ENCODE measurements at regions not wholly inside any gene's neighbourhood (a gene's known extent, or its start where the extent isn't known, plus 50 kb on each side); places are given as distances from the start of the nearest gene placed in this dataset.

DNA sequence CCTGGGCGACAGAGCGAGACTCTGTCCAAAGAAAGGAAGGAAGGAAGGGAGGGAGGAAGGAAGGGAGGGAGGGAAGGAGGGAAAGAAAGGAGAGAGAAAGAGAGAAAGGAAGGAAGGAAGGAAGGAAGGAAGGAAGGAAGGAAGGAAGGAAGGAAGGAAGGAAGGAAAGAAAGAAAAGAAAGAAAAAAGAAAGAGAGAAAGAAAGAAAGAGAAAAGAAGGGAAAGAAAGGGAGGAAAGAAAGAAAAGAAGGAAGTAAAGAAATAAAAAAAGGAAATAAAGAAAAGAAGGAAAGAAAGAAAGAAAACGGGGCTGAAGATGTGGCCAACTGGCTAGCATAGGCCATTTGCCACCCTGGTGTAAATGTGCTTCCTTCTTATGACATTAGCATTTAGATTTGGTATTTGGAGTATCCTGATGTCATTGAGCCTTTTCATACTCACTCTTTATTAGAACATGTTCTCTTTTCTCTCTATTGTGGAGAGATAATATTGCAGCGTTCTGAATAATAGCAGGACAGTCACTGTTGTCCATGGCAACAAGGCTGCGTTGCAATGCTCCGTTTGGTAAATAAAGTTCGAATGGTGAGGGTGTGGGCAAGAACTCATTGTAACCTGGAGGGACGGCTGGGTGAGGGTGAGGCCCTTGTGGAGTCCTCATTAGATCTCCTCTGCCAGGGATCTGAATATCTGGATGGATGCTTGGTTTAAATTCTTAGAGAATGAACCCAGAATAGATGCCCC, 173.9 kb upstream of the UBL3 start:
- TF ChIP-seq, protein P1, sequence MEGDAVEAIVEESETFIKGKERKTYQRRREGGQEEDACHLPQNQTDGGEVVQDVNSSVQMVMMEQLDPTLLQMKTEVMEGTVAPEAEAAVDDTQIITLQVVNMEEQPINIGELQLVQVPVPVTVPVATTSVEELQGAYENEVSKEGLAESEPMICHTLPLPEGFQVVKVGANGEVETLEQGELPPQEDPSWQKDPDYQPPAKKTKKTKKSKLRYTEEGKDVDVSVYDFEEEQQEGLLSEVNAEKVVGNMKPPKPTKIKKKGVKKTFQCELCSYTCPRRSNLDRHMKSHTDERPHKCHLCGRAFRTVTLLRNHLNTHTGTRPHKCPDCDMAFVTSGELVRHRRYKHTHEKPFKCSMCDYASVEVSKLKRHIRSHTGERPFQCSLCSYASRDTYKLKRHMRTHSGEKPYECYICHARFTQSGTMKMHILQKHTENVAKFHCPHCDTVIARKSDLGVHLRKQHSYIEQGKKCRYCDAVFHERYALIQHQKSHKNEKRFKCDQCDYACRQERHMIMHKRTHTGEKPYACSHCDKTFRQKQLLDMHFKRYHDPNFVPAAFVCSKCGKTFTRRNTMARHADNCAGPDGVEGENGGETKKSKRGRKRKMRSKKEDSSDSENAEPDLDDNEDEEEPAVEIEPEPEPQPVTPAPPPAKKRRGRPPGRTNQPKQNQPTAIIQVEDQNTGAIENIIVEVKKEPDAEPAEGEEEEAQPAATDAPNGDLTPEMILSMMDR (conservative IDR thresholded peaks at IDR 0.05), result no peak
- TF ChIP-seq EZH2 (IDR thresholded peaks at IDR 0.05; ENCODE audit: low read depth), result no peak

Data from PC-9 (cell line).